Lower lobe of right lung (tissue), 2 donors: ENCODE measurements at regions not wholly inside any gene's neighbourhood (a gene's known extent, or its start where the extent isn't known, plus 50 kb on each side); places are given as distances from the start of the nearest gene placed in this dataset.

ENCODE experiments used
- ATAC-seq, 2 donors: fragments of 200-7000 bp; cut with Tn5 transposase; one replicate each; pipeline ENCODE4 v1.9.1; 2020 to 2022; ENCODE audit warnings: mild to moderate bottlenecking in 2 of 2, moderate library complexity in 2 of 2
- DNase-seq: peaks from one replicate; pipeline ENCODE4 v3.0.0-alpha.2; 2020
- H3K27ac ChIP-seq: fragments of 200-600 bp; one replicate; pipeline ENCODE4 v1.8.0; 2022
- H3K27me3 ChIP-seq: fragments of 200-600 bp; one replicate; pipeline ENCODE4 v1.8.0; 2022; ENCODE audit warnings: low read depth
- H3K36me3 ChIP-seq: fragments of 200-600 bp; one replicate; pipeline ENCODE4 v1.8.0; 2022; ENCODE audit warnings: mild to moderate bottlenecking
- H3K4me1 ChIP-seq: fragments of 200-600 bp; one replicate; pipeline ENCODE4 v1.8.0; 2022
- H3K4me3 ChIP-seq: fragments of 200-600 bp; one replicate; pipeline ENCODE4 v1.8.0; 2022; ENCODE audit warnings: mild to moderate bottlenecking
- H3K9me3 ChIP-seq: fragments of 200-600 bp; one replicate; pipeline ENCODE4 v1.8.0; 2022
- intact Hi-C: fragments of 100-400 bp; cut with DNase I; formaldehyde crosslinking; loops from one replicate; pipeline ENCODE4 v1.11.0; 2022
- TF ChIP-seq, protein P1 (sequence below): fragments of 200-600 bp; IDR thresholded peaks from one replicate; pipeline ENCODE4 v1.8.0; 2022; ENCODE audit warnings: antibody characterized with exemption, mild to moderate bottlenecking
- donor health status: DM: no; HTN: yes; CAD: no; lungs with severe emphysema.

DNA sequence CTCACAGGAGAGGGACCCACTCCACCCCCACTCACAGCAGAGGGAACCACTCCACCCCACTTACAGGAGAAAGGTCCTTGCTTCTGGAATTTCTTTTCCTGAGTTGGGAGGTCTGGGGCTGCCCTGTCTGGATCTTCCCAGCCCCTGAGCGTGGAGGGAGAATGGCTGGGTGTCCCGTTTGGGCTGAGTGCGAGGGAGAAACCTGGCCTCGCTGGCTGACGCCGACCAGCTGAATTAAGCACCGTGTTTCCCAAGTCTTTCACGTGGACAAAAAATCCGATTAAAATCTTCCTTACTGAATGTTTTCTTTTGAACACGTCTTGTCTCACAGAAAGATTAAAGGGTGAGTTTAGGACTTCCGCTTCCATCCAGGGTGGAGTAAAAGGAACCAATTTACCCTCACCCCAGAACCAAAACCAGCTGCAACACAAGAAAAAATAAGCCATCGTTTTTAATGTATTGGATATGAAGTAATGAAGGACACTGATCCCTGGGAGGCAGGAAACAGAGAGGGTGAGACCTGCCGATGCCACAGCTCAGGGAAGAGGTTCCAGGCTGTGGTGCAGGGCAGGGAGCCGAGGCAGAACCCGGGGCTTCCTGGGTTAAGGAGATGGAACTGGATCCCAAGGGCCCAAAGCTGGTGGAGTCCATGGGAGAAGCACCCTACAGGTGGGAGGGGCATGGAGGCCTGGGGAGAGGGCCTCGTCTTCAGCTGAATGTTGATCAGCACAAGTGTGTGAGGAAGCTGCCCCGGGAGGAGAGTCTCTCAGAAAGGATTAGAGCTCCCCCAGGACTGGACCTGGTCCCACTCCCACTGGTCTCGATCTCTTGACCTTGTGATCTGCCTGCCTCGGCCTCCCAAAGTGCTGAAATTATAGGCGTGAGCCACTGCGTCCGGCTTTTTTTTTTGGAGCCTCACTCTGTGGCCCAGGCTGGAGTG is 60.3 kb downstream of the RTP5 start:
- no peaks in the 10 kb centered on the region for H3K36me3 ChIP-seq
- H3K27ac ChIP-seq = no peak overlapping the region
- no peak overlapping the region for H3K4me3 ChIP-seq
- no peaks in the 10 kb centered on the region for H3K27me3 ChIP-seq
- DNase-seq (no peak), ATAC-seq (no peak)
- no peaks in the 10 kb centered on the region for H3K9me3 ChIP-seq
- TF ChIP-seq, protein P1, sequence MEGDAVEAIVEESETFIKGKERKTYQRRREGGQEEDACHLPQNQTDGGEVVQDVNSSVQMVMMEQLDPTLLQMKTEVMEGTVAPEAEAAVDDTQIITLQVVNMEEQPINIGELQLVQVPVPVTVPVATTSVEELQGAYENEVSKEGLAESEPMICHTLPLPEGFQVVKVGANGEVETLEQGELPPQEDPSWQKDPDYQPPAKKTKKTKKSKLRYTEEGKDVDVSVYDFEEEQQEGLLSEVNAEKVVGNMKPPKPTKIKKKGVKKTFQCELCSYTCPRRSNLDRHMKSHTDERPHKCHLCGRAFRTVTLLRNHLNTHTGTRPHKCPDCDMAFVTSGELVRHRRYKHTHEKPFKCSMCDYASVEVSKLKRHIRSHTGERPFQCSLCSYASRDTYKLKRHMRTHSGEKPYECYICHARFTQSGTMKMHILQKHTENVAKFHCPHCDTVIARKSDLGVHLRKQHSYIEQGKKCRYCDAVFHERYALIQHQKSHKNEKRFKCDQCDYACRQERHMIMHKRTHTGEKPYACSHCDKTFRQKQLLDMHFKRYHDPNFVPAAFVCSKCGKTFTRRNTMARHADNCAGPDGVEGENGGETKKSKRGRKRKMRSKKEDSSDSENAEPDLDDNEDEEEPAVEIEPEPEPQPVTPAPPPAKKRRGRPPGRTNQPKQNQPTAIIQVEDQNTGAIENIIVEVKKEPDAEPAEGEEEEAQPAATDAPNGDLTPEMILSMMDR = no peak
- intact Hi-C loops = no loop called here
- peaks cover 8% of the 10 kb centered on the region for H3K4me1 ChIP-seq

DNA sequence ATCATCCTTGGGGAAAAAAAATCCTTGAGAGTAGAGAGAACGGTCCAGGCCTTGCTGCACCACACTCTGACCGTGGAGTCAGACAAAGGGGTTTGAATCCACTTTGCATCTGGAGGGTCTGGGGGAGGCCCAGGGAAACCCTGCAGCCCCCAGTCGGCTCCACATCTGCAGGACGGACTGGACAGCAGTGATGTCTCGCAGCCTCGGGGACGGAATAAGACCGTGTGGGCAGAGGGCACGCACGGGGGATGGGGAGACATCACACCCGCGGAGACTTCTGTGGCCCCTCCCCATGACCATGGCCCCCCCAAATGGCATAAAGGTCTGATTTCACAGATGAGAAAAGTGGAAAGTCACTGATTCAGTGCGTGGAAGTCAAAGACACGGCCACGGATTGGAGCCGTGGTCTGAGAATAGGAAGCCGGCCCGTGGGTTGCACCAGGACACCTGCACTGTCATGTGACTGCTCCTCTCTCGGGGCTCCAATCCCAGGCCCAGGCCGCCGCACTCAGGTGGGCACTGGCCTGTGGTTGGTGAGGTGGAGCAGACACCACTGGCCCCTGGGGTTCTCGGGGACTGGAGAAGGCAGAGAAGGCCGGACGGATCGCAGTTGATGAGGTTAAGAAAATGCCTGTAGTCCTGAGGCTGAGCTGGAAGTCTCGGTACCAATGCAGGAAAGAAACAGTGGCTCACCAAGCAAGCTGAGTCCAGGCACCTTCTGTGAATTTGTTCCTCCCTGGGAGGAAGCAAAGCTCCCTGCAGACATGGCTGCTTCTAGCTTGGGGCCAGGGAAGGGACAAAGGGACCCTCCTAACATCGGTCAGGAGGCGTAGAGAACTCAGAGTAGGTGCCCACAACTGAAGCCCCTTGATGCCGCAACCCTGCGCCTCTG is 61.8 kb downstream of the RTP5 start:
- no peaks in the 10 kb centered on the region for H3K9me3 ChIP-seq
- TF ChIP-seq, protein P1 = no peak
- intact Hi-C loops = no loop called here
- DNase-seq = no peak
- no peak overlapping the region for H3K27ac ChIP-seq
- no peak overlapping the region for H3K4me3 ChIP-seq
- H3K27me3 ChIP-seq = peaks cover 2% of the 10 kb centered on the region
- peaks cover 8% of the 10 kb centered on the region for H3K4me1 ChIP-seq
- no peaks in the 10 kb centered on the region for H3K36me3 ChIP-seq
- ATAC-seq = no peak

DNA sequence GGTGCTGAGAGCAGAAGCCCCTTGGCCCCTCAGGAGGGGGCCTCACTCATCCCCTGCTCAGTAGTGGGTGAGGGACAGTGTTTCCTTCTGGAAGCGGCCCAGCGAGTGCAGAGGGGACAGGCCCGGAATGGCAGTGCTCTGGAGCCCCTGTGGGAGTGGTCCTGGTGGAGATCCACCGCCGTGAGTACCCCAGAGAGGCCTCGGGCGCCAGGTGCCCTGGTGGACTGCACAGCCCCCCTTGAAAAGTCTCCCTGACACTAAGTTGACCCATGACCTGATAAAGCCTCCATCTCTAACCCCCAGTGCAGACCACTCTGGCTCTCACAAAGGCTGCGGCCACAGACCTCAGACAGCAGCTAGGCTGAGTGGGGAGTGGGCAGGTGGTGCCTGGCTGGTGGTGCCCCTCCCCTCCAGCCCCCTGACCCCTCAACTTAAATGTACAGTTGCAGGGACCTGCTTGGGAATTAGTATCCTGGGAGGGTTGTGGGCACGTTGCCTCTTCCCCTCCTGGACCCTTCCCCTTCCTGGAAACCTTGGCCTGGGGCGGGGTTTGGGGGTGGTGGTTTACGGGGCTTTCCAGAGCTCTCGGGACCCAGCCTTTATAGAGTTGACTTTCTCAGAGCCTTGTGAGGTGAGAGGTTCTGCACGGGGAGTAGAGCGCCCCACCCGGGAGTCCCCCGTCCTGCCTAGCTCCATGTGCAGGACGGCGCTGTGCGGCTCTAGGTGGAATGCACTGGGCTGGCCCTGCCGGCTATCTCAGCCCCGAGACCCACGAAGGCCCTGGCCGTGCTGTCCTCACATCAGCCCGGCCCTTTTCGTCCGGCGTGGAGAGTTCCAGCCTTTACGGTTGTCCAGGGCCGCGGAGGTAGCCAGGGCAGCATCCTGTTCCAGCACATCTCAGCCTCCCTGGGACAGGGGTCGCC is 62.7 kb downstream of the RTP5 start:
- no peaks in the 10 kb centered on the region for H3K9me3 ChIP-seq
- H3K27ac ChIP-seq = no peak overlapping the region
- peaks cover 8% of the 10 kb centered on the region for H3K4me1 ChIP-seq
- no peak overlapping the region for H3K4me3 ChIP-seq
- DNase-seq (no peak), ATAC-seq (peak in 1 of 2 donors; percentile 20)
- H3K27me3 ChIP-seq = peaks cover 8% of the 10 kb centered on the region
- intact Hi-C loops = no loop called here
- TF ChIP-seq, protein P1 = no peak
- no peaks in the 10 kb centered on the region for H3K36me3 ChIP-seq

DNA sequence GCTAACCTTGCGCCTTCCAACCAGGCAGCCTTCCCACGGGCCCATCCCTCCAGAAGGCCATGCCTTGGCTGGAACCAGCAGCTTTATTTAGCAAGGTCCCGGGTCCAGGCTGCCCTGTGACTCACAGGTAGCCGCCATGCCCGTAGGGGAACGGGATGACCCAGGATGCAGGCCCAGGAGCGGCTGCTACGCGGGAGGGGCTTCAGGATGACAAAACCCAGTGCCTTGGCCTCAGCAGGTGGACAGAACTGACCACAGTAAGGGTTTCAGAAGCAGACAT is 63.3 kb downstream of the RTP5 start:
- Histone ChIP-seq H3K9me3 (no peaks in the 10 kb centered on the region), H3K4me1 (peaks cover 8% of the 10 kb centered on the region), H3K27me3 (peaks cover 8% of the 10 kb centered on the region), H3K36me3 (no peaks in the 10 kb centered on the region), H3K27ac (no peak overlapping the region), H3K4me3 (no peak overlapping the region)
- TF ChIP-seq, protein P1 = no peak
- DNase-seq (no peak), ATAC-seq (peak in 1 of 2 donors; percentile 30)
- intact Hi-C loops = no loop called here
